Activated T-cell treated with anti-CD3 and anti-CD28 coated beads, Interleukin-2, amount 50 U/mL, for 72 hours (primary cell): ENCODE measurements at regions not wholly inside any gene's neighbourhood (a gene's known extent, or its start where the extent isn't known, plus 50 kb on each side); places are given as distances from the start of the nearest gene placed in this dataset.
"Not testable (repeated sequence)": the region's sequence is repeated elsewhere in the genome, so short reads cannot be mapped to it uniquely, and the experiment has no call there.

ENCODE experiments used
- ATAC-seq, 2 donors: fragments of 150-1000 bp; cut with Tn5 transposase; replicated peaks in 1 of 2; 2 replicates each; pipeline ENCODE4 v1.10.0; 2021; ENCODE audit warnings: moderate library complexity in 2 of 2, mild to moderate bottlenecking in 1 of 2
- DNase-seq, 2 donors: peaks; one replicate each; pipeline ENCODE4 v3.0.0; 2021 to 2022; ENCODE audit warnings: mixed read lengths in 1 of 2
- H3K27ac Mint-ChIP-seq: one replicate; pipeline ENCODE4 v1.8.0; 2022; ENCODE audit warnings: mild to moderate bottlenecking, moderate library complexity, mixed read lengths
- H3K27me3 Mint-ChIP-seq: one replicate; pipeline ENCODE4 v1.8.0; 2022; ENCODE audit warnings: low read depth, mixed read lengths
- H3K36me3 Mint-ChIP-seq, 2 donors: one replicate each; pipeline ENCODE4 v1.8.0; 2022; ENCODE audit warnings: mixed read lengths in 2 of 2, mild to moderate bottlenecking in 1 of 2; ENCODE audit not compliant: insufficient read depth in 2 of 2
- H3K4me1 Mint-ChIP-seq: one replicate; pipeline ENCODE4 v1.8.0; 2022; ENCODE audit warnings: low read depth, mixed read lengths
- H3K4me3 Mint-ChIP-seq, 2 donors: one replicate each; pipeline ENCODE4 v1.8.0; 2022; ENCODE audit warnings: mild to moderate bottlenecking in 2 of 2, mixed read lengths in 2 of 2, moderate library complexity in 2 of 2
- H3K9me3 Mint-ChIP-seq, 2 donors: one replicate each; pipeline ENCODE4 v1.8.0; 2022; ENCODE audit warnings: mixed read lengths in 2 of 2

DNA sequence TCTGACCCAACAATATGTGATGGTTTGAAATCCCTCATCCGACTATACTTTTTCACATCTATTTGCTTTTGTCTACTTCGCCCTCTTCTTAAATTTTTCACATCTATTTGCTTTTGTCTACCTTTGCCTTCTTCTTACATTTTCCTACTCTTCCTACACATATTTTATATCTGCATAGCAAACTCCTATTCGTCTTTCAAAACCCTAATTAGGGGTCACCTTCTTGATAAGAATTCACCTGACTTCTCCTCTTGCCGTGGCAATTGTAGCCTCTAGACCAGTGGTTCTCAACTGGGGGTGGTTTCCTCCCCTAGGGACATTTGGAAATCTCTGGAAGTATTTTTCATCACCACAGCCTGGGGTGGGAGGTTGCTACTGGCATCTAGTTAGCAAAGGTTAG is 607.4 kb downstream of the NTRK3 start:
- H3K27ac Mint-ChIP-seq, result no peak overlapping the region
- no peak overlapping the region for H3K4me3 Mint-ChIP-seq
- H3K4me1 Mint-ChIP-seq, result peaks cover 11% of the 10 kb centered on the region
- H3K9me3 Mint-ChIP-seq, result peaks cover 0 to 2% of the 10 kb centered on the region in 2 donors
- ATAC-seq (no peak), DNase-seq (no peak)
- no peaks in the 10 kb centered on the region for H3K36me3 Mint-ChIP-seq
- H3K27me3 Mint-ChIP-seq, result no peaks in the 10 kb centered on the region

DNA sequence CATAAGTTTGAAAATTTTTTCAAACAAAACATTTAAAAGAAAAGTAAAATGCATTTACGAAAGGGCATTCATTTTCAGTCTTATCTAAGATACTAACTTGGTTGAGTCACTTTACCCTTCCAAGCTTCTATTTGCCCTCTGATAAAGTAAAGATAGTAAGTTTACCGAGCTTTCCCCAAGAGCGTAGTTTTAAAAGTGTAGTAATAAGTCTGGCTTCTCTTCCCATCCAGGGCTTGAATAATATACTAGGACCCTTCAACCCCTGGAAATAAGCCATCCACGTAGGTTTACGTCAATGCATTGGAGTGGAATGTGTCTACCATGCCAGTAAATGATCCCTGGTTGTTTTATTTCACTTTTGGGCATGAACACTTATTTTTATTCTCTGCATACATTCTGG is 608.3 kb downstream of the NTRK3 start:
- no peak overlapping the region for H3K4me3 Mint-ChIP-seq
- H3K36me3 Mint-ChIP-seq, result no peaks in the 10 kb centered on the region
- DNase-seq (no peak), ATAC-seq (no peak)
- no peaks in the 10 kb centered on the region for H3K27me3 Mint-ChIP-seq
- no peak overlapping the region for H3K27ac Mint-ChIP-seq
- no peaks in the 10 kb centered on the region for H3K9me3 Mint-ChIP-seq
- peaks cover 12% of the 10 kb centered on the region for H3K4me1 Mint-ChIP-seq

DNA sequence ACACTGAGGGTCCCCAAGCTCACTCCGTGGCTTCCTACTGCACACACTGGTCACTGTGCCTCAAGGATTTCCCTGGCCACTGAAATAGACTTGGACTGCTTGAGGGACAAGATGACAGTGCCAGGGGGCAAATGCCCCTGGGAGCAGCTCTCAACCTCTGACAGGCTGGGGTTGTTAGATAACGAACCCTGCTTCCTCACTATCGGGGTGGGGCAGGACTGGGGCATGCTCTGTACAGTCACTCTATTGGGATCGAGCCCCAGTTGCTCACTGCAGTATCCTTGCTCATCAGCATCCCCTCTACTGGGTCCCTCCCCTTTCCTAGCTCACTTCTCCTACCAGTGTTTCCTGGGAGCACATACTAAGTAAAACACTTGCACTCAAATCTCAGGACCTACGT is 610.8 kb downstream of the NTRK3 start:
- no peak overlapping the region for H3K27ac Mint-ChIP-seq
- no peak for DNase-seq
- H3K36me3 Mint-ChIP-seq, result no peaks in the 10 kb centered on the region
- H3K9me3 Mint-ChIP-seq, result no peaks in the 10 kb centered on the region
- no peaks in the 10 kb centered on the region for H3K27me3 Mint-ChIP-seq
- ATAC-seq, result no peak
- H3K4me1 Mint-ChIP-seq, result peaks cover 17% of the 10 kb centered on the region
- H3K4me3 Mint-ChIP-seq, result no peak overlapping the region

DNA sequence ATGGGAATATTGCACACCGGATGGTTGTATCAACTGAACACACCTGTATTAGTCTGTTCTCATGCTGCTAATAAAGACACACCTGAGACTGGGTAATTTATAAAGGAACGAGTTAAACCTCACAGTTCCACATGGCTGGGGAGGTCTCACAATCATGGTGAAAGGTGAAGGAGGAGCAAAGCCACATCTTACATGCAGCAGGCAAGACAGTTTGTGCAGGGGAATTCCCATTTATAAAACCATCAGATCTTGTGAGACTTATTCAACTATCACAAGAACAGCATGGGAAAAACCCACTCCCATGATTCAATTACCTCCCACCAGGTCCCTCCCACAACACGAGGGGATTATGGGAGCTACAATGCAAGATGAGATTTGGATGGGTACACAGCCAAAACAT is 613.5 kb downstream of the NTRK3 start:
- not testable (repeated sequence) for DNase-seq, ATAC-seq, H3K9me3 Mint-ChIP-seq, H3K36me3 Mint-ChIP-seq, H3K4me3 Mint-ChIP-seq, H3K27me3 Mint-ChIP-seq, H3K27ac Mint-ChIP-seq
- H3K4me1 Mint-ChIP-seq, result peaks cover 17% of the 10 kb centered on the region

DNA sequence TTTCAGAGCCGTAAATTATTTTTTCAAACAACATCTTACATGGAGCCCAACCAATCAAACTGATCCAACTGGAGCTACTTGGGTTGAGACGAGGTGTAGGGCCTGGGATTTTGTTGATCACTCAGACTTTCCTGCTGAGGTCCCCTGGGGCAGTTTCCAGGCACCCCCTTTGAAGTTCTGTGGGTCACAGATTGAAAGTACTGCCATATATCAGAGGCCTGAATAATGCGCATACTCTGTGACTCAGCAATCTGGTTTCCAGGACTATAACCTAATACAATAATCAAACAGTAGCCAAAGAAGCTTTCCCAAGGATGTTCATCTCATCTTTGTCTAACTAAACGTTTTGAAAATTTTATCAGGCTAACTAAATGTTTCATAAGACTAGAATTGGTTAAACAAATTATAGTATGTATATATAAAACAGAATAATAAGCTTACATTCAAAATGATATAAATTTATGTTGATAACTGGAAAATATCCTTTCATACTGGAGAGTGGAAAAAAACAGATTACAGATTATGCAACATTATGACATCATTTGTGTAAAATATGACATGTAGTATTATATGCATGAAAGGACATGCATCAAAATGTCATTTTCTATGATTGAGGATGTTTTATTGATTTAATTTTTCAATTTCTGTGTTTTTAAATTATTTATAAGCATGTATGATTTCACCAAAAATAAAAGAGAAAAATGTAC is 617.1 kb downstream of the NTRK3 start:
- ATAC-seq (no peak), DNase-seq (no peak)
- Mint-ChIP-seq H3K4me3 (no peak overlapping the region), H3K36me3 (no peaks in the 10 kb centered on the region), H3K27ac (no peak overlapping the region), H3K27me3 (no peaks in the 10 kb centered on the region), H3K9me3 (peaks cover 0 to 2% of the 10 kb centered on the region in 2 donors), H3K4me1 (peaks cover 9% of the 10 kb centered on the region)

DNA sequence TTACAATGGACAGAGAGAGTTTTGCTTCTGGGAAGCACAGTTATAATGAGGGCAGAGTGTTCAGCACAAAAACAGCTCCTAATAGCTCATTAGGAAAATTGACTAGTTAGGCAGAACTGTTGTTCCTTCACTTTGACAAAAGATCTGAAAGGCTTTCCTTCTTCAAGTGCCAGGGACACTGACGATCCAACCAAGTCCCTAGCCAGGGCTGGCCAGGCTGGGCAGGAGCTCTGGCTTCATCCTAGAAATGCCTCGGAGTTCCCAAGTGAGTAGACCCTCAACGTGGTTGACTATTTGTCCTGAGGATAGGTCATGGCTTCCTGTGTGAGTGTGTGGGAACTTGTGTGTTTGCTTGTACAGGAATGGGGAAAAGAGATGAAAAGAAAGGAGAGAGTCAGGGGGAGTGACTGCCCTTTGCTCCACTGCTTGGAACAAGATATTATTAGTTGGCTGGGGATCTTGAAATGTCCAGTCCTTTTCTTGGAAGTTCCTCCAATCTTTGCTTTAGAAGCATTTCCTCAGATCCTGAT is 617.9 kb downstream of the NTRK3 start:
- no peak for DNase-seq
- peaks cover 5% of the 10 kb centered on the region for H3K4me1 Mint-ChIP-seq
- H3K27ac Mint-ChIP-seq, result no peak overlapping the region
- no peak overlapping the region for H3K4me3 Mint-ChIP-seq
- no peaks in the 10 kb centered on the region for H3K36me3 Mint-ChIP-seq
- no peaks in the 10 kb centered on the region for H3K27me3 Mint-ChIP-seq
- peaks cover 0 to 2% of the 10 kb centered on the region in 2 donors for H3K9me3 Mint-ChIP-seq
- no peak for ATAC-seq

DNA sequence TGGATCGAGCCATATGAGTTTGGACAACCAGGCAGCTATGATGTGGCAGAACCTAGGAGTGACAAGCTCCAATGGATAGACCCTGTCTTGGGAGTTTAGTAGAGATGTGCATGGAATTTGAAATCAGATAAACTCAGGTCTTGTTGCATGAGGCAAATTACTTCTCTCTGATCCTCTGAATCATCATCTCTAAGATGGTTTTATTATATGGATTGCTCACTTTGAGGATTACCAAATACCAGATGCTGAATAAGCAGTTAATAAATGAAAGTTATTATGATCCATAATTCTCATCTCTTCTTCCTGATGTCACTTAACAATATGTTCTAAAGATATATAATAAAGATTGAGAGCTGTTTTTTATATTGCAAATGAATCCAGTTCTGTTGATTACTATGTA is 622.2 kb downstream of the NTRK3 start:
- H3K27me3 Mint-ChIP-seq, result no peaks in the 10 kb centered on the region
- peaks cover 0 to 4% of the 10 kb centered on the region in 2 donors for H3K9me3 Mint-ChIP-seq
- ATAC-seq (no peak), DNase-seq (no peak)
- H3K36me3 Mint-ChIP-seq, result no peaks in the 10 kb centered on the region
- H3K27ac Mint-ChIP-seq, result no peak overlapping the region
- H3K4me3 Mint-ChIP-seq, result no peak overlapping the region
- no peaks in the 10 kb centered on the region for H3K4me1 Mint-ChIP-seq

DNA sequence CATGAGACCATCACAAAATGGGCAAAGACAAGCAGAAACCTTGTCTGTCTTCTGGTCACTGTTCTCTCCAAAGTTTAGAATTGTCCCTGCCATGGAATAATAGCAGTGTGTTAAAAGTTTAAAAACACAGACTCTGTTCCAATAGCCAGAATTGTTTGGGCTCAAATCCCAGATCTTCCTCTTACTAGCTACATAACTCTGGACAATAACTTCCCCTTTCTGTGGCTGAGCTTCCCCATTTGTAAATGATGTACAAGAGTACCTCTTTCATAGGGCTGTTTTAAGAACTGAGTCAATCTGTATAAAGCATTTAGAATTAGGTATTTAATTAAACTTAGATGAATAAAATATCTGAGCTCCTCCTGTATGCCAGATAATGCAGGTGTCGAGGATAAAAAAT is 623.0 kb downstream of the NTRK3 start:
- ATAC-seq, result no peak
- no peaks in the 10 kb centered on the region for H3K36me3 Mint-ChIP-seq
- H3K9me3 Mint-ChIP-seq, result peaks cover 0 to 4% of the 10 kb centered on the region in 2 donors
- no peaks in the 10 kb centered on the region for H3K4me1 Mint-ChIP-seq
- H3K27ac Mint-ChIP-seq, result no peak overlapping the region
- H3K27me3 Mint-ChIP-seq, result no peaks in the 10 kb centered on the region
- no peak for DNase-seq
- no peak overlapping the region for H3K4me3 Mint-ChIP-seq

DNA sequence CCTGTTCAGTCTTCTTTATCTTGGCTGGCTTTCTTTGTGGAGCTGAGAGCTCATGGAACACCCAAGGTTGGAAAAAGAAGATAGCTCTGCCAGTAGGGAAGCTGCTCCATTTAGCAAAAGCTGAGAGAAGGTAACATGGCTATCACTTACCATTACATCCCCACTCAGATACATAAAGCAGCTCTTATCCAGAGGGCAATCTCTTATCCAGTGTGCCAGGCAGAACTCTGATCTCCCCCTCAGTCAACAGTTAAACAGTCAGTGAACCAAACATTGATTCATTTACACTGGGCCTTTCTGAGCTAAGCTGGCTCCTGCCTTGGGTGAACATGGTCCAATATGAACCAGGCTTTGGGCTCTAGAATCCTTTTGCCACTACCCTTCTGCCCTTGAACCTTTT is 624.2 kb downstream of the NTRK3 start:
- Mint-ChIP-seq H3K9me3 (peaks cover 0 to 2% of the 10 kb centered on the region in 2 donors), H3K36me3 (no peaks in the 10 kb centered on the region), H3K27me3 (no peaks in the 10 kb centered on the region), H3K27ac (no peak overlapping the region), H3K4me1 (no peaks in the 10 kb centered on the region), H3K4me3 (no peak overlapping the region)
- ATAC-seq (no peak), DNase-seq (no peak)

DNA sequence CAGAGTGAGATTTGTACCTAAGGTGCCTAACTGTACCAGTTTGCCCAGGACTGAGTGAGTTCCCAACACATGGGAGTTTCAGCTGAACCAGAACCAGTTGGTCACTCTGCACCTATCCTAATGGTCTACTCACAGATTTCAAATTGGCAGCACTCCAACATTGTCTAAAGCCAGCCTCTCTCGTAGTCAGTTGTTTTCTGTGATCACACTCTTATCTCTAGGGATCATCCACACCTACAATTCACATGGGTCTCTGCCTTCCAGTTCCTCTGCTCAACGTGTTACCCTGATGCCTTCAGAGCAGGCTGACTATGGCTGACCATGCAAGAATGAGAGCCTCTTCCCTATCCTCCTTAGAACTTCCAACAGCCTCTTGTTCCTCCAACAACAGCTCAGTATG is 624.8 kb downstream of the NTRK3 start:
- ATAC-seq, result no peak
- H3K4me3 Mint-ChIP-seq, result no peak overlapping the region
- no peak overlapping the region for H3K27ac Mint-ChIP-seq
- peaks cover 0 to 2% of the 10 kb centered on the region in 2 donors for H3K9me3 Mint-ChIP-seq
- no peak for DNase-seq
- no peaks in the 10 kb centered on the region for H3K27me3 Mint-ChIP-seq
- H3K4me1 Mint-ChIP-seq, result no peaks in the 10 kb centered on the region
- no peaks in the 10 kb centered on the region for H3K36me3 Mint-ChIP-seq

DNA sequence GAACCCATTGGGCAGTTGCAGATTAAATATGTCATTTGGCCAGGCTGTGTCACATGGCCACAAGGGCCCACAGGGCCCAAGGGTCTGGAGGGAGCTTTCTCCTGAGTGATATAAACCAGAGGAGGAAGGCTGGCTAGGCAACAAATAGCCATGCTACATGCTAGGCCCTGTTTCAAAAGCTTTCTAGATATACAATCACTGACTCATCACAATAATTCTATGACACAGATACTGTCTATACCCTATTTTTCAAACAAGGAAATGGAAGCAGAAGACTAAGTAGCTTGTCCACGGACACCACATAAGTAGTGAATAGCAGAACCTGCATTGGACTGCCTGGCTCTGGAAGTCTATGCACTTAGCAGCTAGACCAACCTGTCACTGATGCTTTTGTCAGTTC is 625.4 kb downstream of the NTRK3 start:
- H3K4me1 Mint-ChIP-seq, result no peaks in the 10 kb centered on the region
- H3K9me3 Mint-ChIP-seq, result peaks cover 0 to 2% of the 10 kb centered on the region in 2 donors
- no peak for ATAC-seq
- no peaks in the 10 kb centered on the region for H3K27me3 Mint-ChIP-seq
- no peak overlapping the region for H3K27ac Mint-ChIP-seq
- H3K36me3 Mint-ChIP-seq, result no peaks in the 10 kb centered on the region
- no peak overlapping the region for H3K4me3 Mint-ChIP-seq
- no peak for DNase-seq

DNA sequence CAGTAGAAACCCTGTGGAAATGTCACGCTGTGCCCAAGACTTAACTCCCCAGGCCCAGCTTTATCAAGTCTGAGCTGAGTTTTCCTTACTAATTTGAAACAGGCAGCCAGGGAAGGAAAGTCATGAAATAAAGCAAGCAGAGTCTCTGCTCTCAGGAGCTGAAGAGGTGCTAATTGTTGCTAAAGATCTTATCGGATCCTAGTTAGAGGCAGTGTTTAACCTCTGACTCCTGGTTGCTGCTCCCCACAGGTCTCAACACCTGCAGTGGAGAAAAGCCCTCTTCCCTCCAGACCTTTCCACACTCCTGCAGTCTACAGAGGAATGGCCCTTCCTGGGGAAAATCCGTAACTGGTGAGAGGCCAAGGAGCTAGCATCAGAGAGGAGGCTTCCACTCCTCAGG is 628.2 kb downstream of the NTRK3 start:
- ATAC-seq, result no peak
- Mint-ChIP-seq H3K4me3 (no peak overlapping the region), H3K4me1 (no peaks in the 10 kb centered on the region), H3K9me3 (peaks cover 0 to 4% of the 10 kb centered on the region in 2 donors), H3K36me3 (no peaks in the 10 kb centered on the region), H3K27me3 (no peaks in the 10 kb centered on the region), H3K27ac (no peak overlapping the region)
- no peak for DNase-seq

DNA sequence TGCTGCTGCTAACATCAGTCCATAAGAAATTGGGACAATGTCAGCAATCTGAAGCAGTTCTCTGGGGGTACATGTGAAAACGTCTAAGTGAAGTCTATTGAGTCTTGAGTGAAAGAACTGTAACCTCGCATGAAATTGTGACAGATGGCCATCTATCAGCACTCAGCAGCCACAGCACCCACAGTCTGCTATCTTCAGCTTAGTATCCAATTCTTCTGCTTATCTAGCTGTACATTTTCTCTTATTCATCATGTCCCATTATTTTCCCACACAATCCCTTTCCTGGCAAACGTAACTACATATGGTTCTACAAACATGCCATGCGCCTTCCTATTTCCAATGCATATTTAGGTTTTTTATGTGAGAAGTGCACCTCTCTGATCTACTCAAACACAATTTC is 629.7 kb downstream of the NTRK3 start:
- no peak overlapping the region for H3K4me3 Mint-ChIP-seq
- no peaks in the 10 kb centered on the region for H3K4me1 Mint-ChIP-seq
- ATAC-seq (no peak), DNase-seq (no peak)
- peaks cover 1 to 5% of the 10 kb centered on the region in 2 donors for H3K9me3 Mint-ChIP-seq
- H3K36me3 Mint-ChIP-seq, result no peaks in the 10 kb centered on the region
- no peaks in the 10 kb centered on the region for H3K27me3 Mint-ChIP-seq
- H3K27ac Mint-ChIP-seq, result no peak overlapping the region

DNA sequence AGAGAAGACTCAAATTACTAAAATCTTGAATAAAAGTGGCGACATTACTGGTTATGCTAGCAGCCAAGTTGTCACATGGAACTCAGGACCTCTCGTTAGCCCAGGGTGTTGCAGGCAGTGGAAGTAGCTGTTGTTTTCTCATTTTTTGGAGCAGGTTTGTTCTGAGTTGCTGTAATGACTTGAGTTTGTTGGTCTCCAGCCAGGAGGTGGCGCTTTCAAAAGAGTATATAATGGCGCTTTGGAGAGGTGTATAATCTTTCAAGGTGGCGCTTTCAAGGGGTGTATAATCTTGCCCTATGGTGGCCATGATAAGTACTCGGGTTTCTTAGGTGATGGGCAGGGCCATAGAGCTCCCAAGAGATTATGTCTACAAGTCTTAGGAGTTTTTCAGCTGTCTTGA is 632.7 kb downstream of the NTRK3 start:
- no peaks in the 10 kb centered on the region for H3K36me3 Mint-ChIP-seq
- ATAC-seq, result no peak
- no peak overlapping the region for H3K27ac Mint-ChIP-seq
- peak in 1 of 2 donors; percentile 7 for DNase-seq
- peaks cover 1 to 6% of the 10 kb centered on the region in 2 donors for H3K9me3 Mint-ChIP-seq
- no peak overlapping the region for H3K4me3 Mint-ChIP-seq
- H3K27me3 Mint-ChIP-seq, result no peaks in the 10 kb centered on the region
- no peaks in the 10 kb centered on the region for H3K4me1 Mint-ChIP-seq
